ENCODE measurements at regions not wholly inside any gene's neighbourhood (a gene's known extent, or its start where the extent isn't known, plus 50 kb on each side); places are given as distances from the start of the nearest gene placed in this dataset.

- no peak for DNase-seq (ENCODE audit: low spot score)
Measured at GRCh38 chr10:44243851-44244510, 140.9 kb downstream of the CXCL12 start.

- DNase-seq (ENCODE audit: low spot score): no peak
Measured at GRCh38 chr10:44242826-44243225, 142.1 kb downstream of the CXCL12 start.

GRCh38 chr10:44242091-44242490 is 142.8 kb downstream of the CXCL12 start:
- DNase-seq (ENCODE audit: low spot score): no peak

- no peak for DNase-seq (ENCODE audit: low spot score)
Measured at GRCh38 chr10:44240584-44241205, 144.2 kb downstream of the CXCL12 start.

GRCh38 chr10:44238212-44238611 is 146.7 kb downstream of the CXCL12 start:
- no peak for DNase-seq (ENCODE audit: low spot score)

GRCh38 chr10:44237364-44238049 is 147.4 kb downstream of the CXCL12 start:
- DNase-seq (ENCODE audit: low spot score): no peak

- no peak for DNase-seq (ENCODE audit: low spot score)
Measured at GRCh38 chr10:44235363-44235762, 149.5 kb downstream of the CXCL12 start.

GRCh38 chr10:44234483-44234875 is 150.4 kb downstream of the CXCL12 start:
- no peak for DNase-seq (ENCODE audit: low spot score)

- DNase-seq (ENCODE audit: low spot score): no peak
Measured at GRCh38 chr10:44233561-44234482, 151.1 kb downstream of the CXCL12 start.

- DNase-seq (ENCODE audit: low spot score): no peak
Measured at GRCh38 chr10:44217274-44217820, 167.6 kb downstream of the CXCL12 start.

GRCh38 chr10:44216073-44216472 is 168.8 kb downstream of the CXCL12 start:
- no peak for DNase-seq (ENCODE audit: low spot score)

GRCh38 chr10:44209811-44210210 is 175.1 kb downstream of the CXCL12 start:
- no peak for DNase-seq (ENCODE audit: low spot score)

GRCh38 chr10:44207160-44207559 is 177.7 kb downstream of the CXCL12 start:
- DNase-seq (ENCODE audit: low spot score): no peak

- no peak for DNase-seq (ENCODE audit: low spot score)
Measured at GRCh38 chr10:44206127-44206818, 178.6 kb downstream of the CXCL12 start.

GRCh38 chr10:44205067-44205466 is 179.8 kb downstream of the CXCL12 start:
- DNase-seq (ENCODE audit: low spot score): no peak

GRCh38 chr10:44203535-44203934 is 181.4 kb downstream of the CXCL12 start:
- no peak for DNase-seq (ENCODE audit: low spot score)

GRCh38 chr10:44202952-44203351 is 181.9 kb downstream of the CXCL12 start:
- no peak for DNase-seq (ENCODE audit: low spot score)

GRCh38 chr10:44201656-44202055 is 183.2 kb downstream of the CXCL12 start:
- DNase-seq (ENCODE audit: low spot score): no peak

- DNase-seq (ENCODE audit: low spot score): no peak
Measured at GRCh38 chr10:44201011-44201410, 183.9 kb downstream of the CXCL12 start.

GRCh38 chr10:44199991-44200655 is 184.8 kb downstream of the CXCL12 start:
- no peak for DNase-seq (ENCODE audit: low spot score)

GRCh38 chr10:44199267-44199666 is 185.6 kb downstream of the CXCL12 start:
- no peak for DNase-seq (ENCODE audit: low spot score)
